ENCODE measurements at regions not wholly inside any gene's neighbourhood (a gene's known extent, or its start where the extent isn't known, plus 50 kb on each side); places are given as distances from the start of the nearest gene placed in this dataset.

- DNase-seq (ENCODE audit: low spot score), result no peak
- in situ Hi-C loops (cut with MboI; ENCODE audit: low pct_unique_long_range_greater_than_20kb, low sequenced_read_pairs, unreplicated experiment), result no loop called here
- no peak for TF ChIP-seq CTCF (IDR thresholded peaks at IDR 0.05; ENCODE audit: extremely low read depth, insufficient read depth, missing control alignments)
These were observed 56.7 kb upstream of the RAD23B start for GRCh38 chr9:107226421-107226820.

GRCh38 chr9:107227774-107228173 is 55.3 kb upstream of the RAD23B start:
- no peak for TF ChIP-seq CTCF (IDR thresholded peaks at IDR 0.05; ENCODE audit: extremely low read depth, insufficient read depth, missing control alignments)
- in situ Hi-C loops (cut with MboI; ENCODE audit: low pct_unique_long_range_greater_than_20kb, low sequenced_read_pairs, unreplicated experiment), result no loop called here
- no peak for DNase-seq (ENCODE audit: low spot score)

GRCh38 chr9:107228496-107229039 is 54.5 kb upstream of the RAD23B start:
- no peak for DNase-seq (ENCODE audit: low spot score)
- TF ChIP-seq CTCF (IDR thresholded peaks at IDR 0.05; ENCODE audit: extremely low read depth, insufficient read depth, missing control alignments), result no peak
- in situ Hi-C loops (cut with MboI; ENCODE audit: low pct_unique_long_range_greater_than_20kb, low sequenced_read_pairs, unreplicated experiment), result no loop called here

- no peak for DNase-seq (ENCODE audit: low spot score)
- in situ Hi-C loops (cut with MboI; ENCODE audit: low pct_unique_long_range_greater_than_20kb, low sequenced_read_pairs, unreplicated experiment), result no loop called here
- TF ChIP-seq CTCF (IDR thresholded peaks at IDR 0.05; ENCODE audit: extremely low read depth, insufficient read depth, missing control alignments), result no peak
These were observed 53.8 kb upstream of the RAD23B start for GRCh38 chr9:107229241-107229741.

Data from GM13977 (cell line).